Chondrocyte (in vitro differentiated cells): ENCODE measurements at regions not wholly inside any gene's neighbourhood (a gene's known extent, or its start where the extent isn't known, plus 50 kb on each side); places are given as distances from the start of the nearest gene placed in this dataset.

ENCODE experiments used
- DNase-seq: peaks from one replicate; pipeline ENCODE4 v3.0.0; 2021; ENCODE audit warnings: mixed read lengths, low spot score
- H3K27ac Mint-ChIP-seq: one replicate; pipeline ENCODE4 v1.8.0; 2021; ENCODE audit warnings: mild to moderate bottlenecking, moderate library complexity, mixed read lengths; ENCODE audit not compliant: unreplicated experiment
- H3K27me3 Mint-ChIP-seq: 2 replicates; pipeline ENCODE4 v1.8.0; 2021; ENCODE audit warnings: low read depth, mixed read lengths
- H3K36me3 Mint-ChIP-seq: 2 replicates; pipeline ENCODE4 v1.8.0; 2021; ENCODE audit warnings: low read depth, mixed read lengths
- H3K4me1 Mint-ChIP-seq: 2 replicates; pipeline ENCODE4 v1.8.0; 2021; ENCODE audit warnings: low read depth, mild to moderate bottlenecking, mixed read lengths
- H3K4me3 Mint-ChIP-seq: one replicate; pipeline ENCODE4 v1.8.0; 2021; ENCODE audit warnings: mild to moderate bottlenecking, moderate library complexity, mixed read lengths; ENCODE audit not compliant: unreplicated experiment
- H3K9me3 Mint-ChIP-seq: 2 replicates; pipeline ENCODE4 v1.8.0; 2021; ENCODE audit warnings: low read depth, mixed read lengths
- TF ChIP-seq, protein P1 (sequence below): fragments of 200-600 bp; sonication (generic); IDR thresholded peaks from 2 replicates; pipeline ENCODE4 v1.5.0; 2021; ENCODE audit warnings: antibody characterized with exemption, mild to moderate bottlenecking, moderate library complexity

GRCh38 chr3:21938267-21938681 is 187.3 kb upstream of the ZNF385D start:
- DNase-seq, result no peak
- TF ChIP-seq, protein P1, sequence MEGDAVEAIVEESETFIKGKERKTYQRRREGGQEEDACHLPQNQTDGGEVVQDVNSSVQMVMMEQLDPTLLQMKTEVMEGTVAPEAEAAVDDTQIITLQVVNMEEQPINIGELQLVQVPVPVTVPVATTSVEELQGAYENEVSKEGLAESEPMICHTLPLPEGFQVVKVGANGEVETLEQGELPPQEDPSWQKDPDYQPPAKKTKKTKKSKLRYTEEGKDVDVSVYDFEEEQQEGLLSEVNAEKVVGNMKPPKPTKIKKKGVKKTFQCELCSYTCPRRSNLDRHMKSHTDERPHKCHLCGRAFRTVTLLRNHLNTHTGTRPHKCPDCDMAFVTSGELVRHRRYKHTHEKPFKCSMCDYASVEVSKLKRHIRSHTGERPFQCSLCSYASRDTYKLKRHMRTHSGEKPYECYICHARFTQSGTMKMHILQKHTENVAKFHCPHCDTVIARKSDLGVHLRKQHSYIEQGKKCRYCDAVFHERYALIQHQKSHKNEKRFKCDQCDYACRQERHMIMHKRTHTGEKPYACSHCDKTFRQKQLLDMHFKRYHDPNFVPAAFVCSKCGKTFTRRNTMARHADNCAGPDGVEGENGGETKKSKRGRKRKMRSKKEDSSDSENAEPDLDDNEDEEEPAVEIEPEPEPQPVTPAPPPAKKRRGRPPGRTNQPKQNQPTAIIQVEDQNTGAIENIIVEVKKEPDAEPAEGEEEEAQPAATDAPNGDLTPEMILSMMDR, result no peak
- no peak overlapping the region for H3K4me3 Mint-ChIP-seq
- H3K4me1 Mint-ChIP-seq, result no peaks in the 10 kb centered on the region
- no peaks in the 10 kb centered on the region for H3K36me3 Mint-ChIP-seq
- H3K27me3 Mint-ChIP-seq, result no peaks in the 10 kb centered on the region
- H3K27ac Mint-ChIP-seq, result no peak overlapping the region
- H3K9me3 Mint-ChIP-seq, result no peaks in the 10 kb centered on the region

- H3K9me3 Mint-ChIP-seq, result no peaks in the 10 kb centered on the region
- H3K27me3 Mint-ChIP-seq, result no peaks in the 10 kb centered on the region
- peaks cover 5% of the 10 kb centered on the region for H3K4me1 Mint-ChIP-seq
- H3K4me3 Mint-ChIP-seq, result no peak overlapping the region
- DNase-seq, result no peak
- TF ChIP-seq, protein P1, result no peak
- no peaks in the 10 kb centered on the region for H3K36me3 Mint-ChIP-seq
- no peak overlapping the region for H3K27ac Mint-ChIP-seq
These were observed 191.3 kb upstream of the ZNF385D start for GRCh38 chr3:21942328-21942727.

- H3K27me3 Mint-ChIP-seq, result no peaks in the 10 kb centered on the region
- H3K9me3 Mint-ChIP-seq, result no peaks in the 10 kb centered on the region
- no peak overlapping the region for H3K27ac Mint-ChIP-seq
- TF ChIP-seq, protein P1, result no peak
- no peak for DNase-seq
- no peak overlapping the region for H3K4me3 Mint-ChIP-seq
- no peaks in the 10 kb centered on the region for H3K36me3 Mint-ChIP-seq
- peaks cover 5% of the 10 kb centered on the region for H3K4me1 Mint-ChIP-seq
These were observed 193.2 kb upstream of the ZNF385D start for GRCh38 chr3:21944251-21944650.

GRCh38 chr3:21952856-21953255 is 201.8 kb upstream of the ZNF385D start:
- Mint-ChIP-seq H3K27me3 (no peaks in the 10 kb centered on the region), H3K36me3 (no peaks in the 10 kb centered on the region), H3K9me3 (peaks cover 6% of the 10 kb centered on the region), H3K27ac (no peak overlapping the region), H3K4me3 (no peak overlapping the region), H3K4me1 (peaks cover 13% of the 10 kb centered on the region)
- DNase-seq, result no peak
- TF ChIP-seq, protein P1, result no peak

DNA sequence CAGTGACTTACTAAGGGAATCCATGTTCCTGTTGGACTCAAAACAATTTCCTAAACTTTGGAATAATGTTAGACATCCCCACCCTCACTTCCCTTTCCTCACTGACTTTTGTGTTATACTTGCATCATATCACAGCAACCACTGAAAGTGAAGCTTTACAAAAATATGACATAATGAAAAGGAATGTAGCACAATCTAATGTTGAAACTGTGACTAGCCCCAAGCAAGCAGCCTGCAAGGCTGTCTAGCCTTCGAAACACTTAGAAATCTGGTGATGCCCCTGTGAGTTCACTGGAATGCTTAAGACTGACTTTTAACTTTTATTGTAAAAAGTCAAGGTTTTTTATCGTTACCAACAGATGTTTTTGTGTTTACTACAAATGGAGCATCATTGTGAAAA is 203.7 kb upstream of the ZNF385D start:
- Mint-ChIP-seq H3K9me3 (peaks cover 6% of the 10 kb centered on the region), H3K4me1 (peaks cover 17% of the 10 kb centered on the region), H3K4me3 (no peak overlapping the region), H3K27ac (no peak overlapping the region), H3K27me3 (no peaks in the 10 kb centered on the region), H3K36me3 (no peaks in the 10 kb centered on the region)
- TF ChIP-seq, protein P1, result no peak
- DNase-seq, result no peak
